GM12891 (cell line): ENCODE measurements at regions not wholly inside any gene's neighbourhood (a gene's known extent, or its start where the extent isn't known, plus 50 kb on each side); places are given as distances from the start of the nearest gene placed in this dataset.

Experiments used
- POLR2A ChIP-seq: IDR thresholded peaks from 2 replicates; pipeline ENCODE4 v1.6.1; 2011; ENCODE audit warnings: low read depth, low read length, control low read depth
- POLR2AphosphoS5 ChIP-seq: IDR thresholded peaks from 2 replicates; pipeline ENCODE4 v1.6.1; 2011; ENCODE audit warnings: low read depth, low read length, control low read depth
- SPI1 ChIP-seq: IDR thresholded peaks from 2 replicates; pipeline ENCODE4 v1.6.1; 2011; ENCODE audit warnings: low read depth, low read length, control low read depth
- TAF1 ChIP-seq: IDR thresholded peaks from 2 replicates; pipeline ENCODE4 v1.6.1; 2011; ENCODE audit warnings: low read depth, low read length, control low read depth

- no peak for TF ChIP-seq POLR2A
- no peak for TF ChIP-seq TAF1
- no peak for TF ChIP-seq POLR2AphosphoS5
- TF ChIP-seq SPI1 = no peak
Measured at GRCh38 chr17:83008526-83008925, 70.9 kb upstream of the METRNL start.
